HG03520 (cell line): ENCODE measurements at regions not wholly inside any gene's neighbourhood (a gene's known extent, or its start where the extent isn't known, plus 50 kb on each side); places are given as distances from the start of the nearest gene placed in this dataset.

Experiments
- ATAC-seq: cut with Tn5 transposase; IDR thresholded peaks from one replicate; pipeline ENCODE4 v1.9.1; 2021; ENCODE audit warnings: mild to moderate bottlenecking, moderate library complexity; ENCODE audit not compliant: unreplicated experiment

GRCh38 chr4:155564880-155565279, 101.8 kb upstream of the GUCY1A1 start:
- ATAC-seq: no peak

- no peak for ATAC-seq
These were observed 102.6 kb upstream of the GUCY1A1 start for GRCh38 chr4:155564086-155564485.

GRCh38 chr4:155559915-155560314, 106.7 kb upstream of the GUCY1A1 start:
- no peak for ATAC-seq

- ATAC-seq: no peak
These were observed 114.5 kb upstream of the GUCY1A1 start for GRCh38 chr4:155552180-155552579.

- no peak for ATAC-seq
These were observed 118.5 kb upstream of the GUCY1A1 start for GRCh38 chr4:155548173-155548572.

- ATAC-seq: no peak
These were observed 120.2 kb upstream of the GUCY1A1 start for GRCh38 chr4:155546451-155546850.

- no peak for ATAC-seq
These were observed 121.2 kb upstream of the GUCY1A1 start for GRCh38 chr4:155545456-155545855.

- no peak for ATAC-seq
These were observed 122.1 kb upstream of the GUCY1A1 start for GRCh38 chr4:155544547-155544946.

- no peak for ATAC-seq
These were observed 123.4 kb upstream of the GUCY1A1 start for GRCh38 chr4:155543126-155543765.

- ATAC-seq: no peak
These were observed 124.2 kb upstream of the GUCY1A1 start for GRCh38 chr4:155542415-155542814.

GRCh38 chr4:155541716-155542115, 124.9 kb upstream of the GUCY1A1 start:
- ATAC-seq: no peak

GRCh38 chr4:155540698-155541097, 126.0 kb upstream of the GUCY1A1 start:
- no peak for ATAC-seq

GRCh38 chr4:155539746-155540145, 126.9 kb upstream of the GUCY1A1 start:
- ATAC-seq: no peak

- no peak for ATAC-seq
These were observed 130.7 kb upstream of the GUCY1A1 start for GRCh38 chr4:155535802-155536454.

- no peak for ATAC-seq
These were observed 134.1 kb upstream of the GUCY1A1 start for GRCh38 chr4:155532373-155533085.

GRCh38 chr4:155530857-155531256, 135.8 kb upstream of the GUCY1A1 start:
- no peak for ATAC-seq

GRCh38 chr4:155530290-155530689, 136.4 kb upstream of the GUCY1A1 start:
- ATAC-seq: no peak

GRCh38 chr4:155529716-155530115, 136.9 kb upstream of the GUCY1A1 start:
- ATAC-seq: no peak

- no peak for ATAC-seq
These were observed 137.4 kb upstream of the GUCY1A1 start for GRCh38 chr4:155529272-155529671.

- ATAC-seq: no peak
These were observed 140.0 kb upstream of the GUCY1A1 start for GRCh38 chr4:155526452-155527169.

GRCh38 chr4:155524926-155525455, 141.7 kb upstream of the GUCY1A1 start:
- no peak for ATAC-seq
